ENCODE measurements at regions not wholly inside any gene's neighbourhood (a gene's known extent, or its start where the extent isn't known, plus 50 kb on each side); places are given as distances from the start of the nearest gene placed in this dataset.

DNA sequence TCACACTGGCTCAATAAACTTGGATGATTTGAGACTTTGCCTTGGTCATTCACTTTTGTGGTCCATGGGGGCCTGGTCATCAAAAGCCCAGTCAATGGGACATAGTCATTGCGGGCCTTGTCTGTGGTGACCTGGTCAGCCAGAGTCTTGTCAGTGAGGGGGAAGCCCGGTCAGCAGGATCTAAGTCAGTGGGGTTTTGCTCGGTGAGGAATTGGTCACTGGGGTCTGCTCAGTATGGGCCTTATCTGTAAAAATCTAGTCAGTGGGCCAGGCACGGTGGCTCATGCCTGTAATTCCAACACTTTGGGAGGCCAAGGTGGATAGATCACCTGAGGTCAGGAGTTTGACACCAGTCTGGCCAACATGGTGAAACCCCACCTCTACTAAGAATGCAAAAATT is 63.7 kb upstream of the TPM4 start:
- DNase-seq (no peak), ATAC-seq (no peak)
- TF ChIP-seq CTCF (IDR thresholded peaks at IDR 0.05) = no peak
- no peaks in the 10 kb centered on the region for H3K9me3 ChIP-seq
- H3K4me3 ChIP-seq = no peak overlapping the region
- no peaks in the 10 kb centered on the region for H3K36me3 ChIP-seq
- H3K4me1 ChIP-seq = no peaks in the 10 kb centered on the region
- H3K27ac ChIP-seq = no peak overlapping the region
- H3K27me3 ChIP-seq (ENCODE audit: low read depth) = no peaks in the 10 kb centered on the region
- intact Hi-C loops (cut with DNase I) = no loop called here

DNA sequence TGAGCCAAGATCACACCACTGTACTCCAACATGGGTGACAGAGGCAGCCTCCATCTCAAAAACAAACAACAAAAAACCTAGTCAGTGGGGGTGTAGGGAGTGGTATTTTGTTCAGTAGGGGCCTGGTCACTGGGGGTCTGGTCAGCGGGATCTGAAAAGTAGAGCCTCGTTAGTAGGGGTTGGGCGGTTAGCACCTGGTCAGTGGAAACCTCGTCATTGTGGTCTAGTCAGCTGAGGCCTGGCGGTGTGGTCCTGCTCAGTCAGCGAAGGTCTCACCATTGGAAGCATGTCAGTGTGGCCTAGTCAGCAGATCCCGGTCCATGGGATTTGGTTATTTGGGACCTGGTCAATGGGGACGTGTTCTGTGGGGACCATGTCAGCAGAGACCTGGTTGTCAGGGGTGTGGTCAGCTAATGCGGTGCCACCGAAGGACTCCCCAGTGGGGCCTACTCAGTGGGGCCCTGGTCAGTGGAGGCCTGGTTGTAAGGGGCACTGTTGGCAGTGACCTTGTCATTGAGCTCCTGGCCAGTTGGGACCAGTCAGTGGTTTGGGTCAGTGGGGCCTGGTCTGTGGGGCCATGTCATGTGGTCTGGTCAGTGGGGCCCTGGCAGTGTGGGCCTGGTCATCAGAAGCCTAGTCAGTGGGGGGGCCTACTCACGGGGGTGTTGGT is 63.0 kb upstream of the TPM4 start:
- ATAC-seq = no peak
- no peak for DNase-seq
- H3K4me1 ChIP-seq = no peaks in the 10 kb centered on the region
- no peaks in the 10 kb centered on the region for H3K36me3 ChIP-seq
- no peaks in the 10 kb centered on the region for H3K27me3 ChIP-seq (ENCODE audit: low read depth)
- H3K4me3 ChIP-seq = no peak overlapping the region
- intact Hi-C loops (cut with DNase I) = no loop called here
- no peak for TF ChIP-seq CTCF (IDR thresholded peaks at IDR 0.05)
- no peak overlapping the region for H3K27ac ChIP-seq
- no peaks in the 10 kb centered on the region for H3K9me3 ChIP-seq

DNA sequence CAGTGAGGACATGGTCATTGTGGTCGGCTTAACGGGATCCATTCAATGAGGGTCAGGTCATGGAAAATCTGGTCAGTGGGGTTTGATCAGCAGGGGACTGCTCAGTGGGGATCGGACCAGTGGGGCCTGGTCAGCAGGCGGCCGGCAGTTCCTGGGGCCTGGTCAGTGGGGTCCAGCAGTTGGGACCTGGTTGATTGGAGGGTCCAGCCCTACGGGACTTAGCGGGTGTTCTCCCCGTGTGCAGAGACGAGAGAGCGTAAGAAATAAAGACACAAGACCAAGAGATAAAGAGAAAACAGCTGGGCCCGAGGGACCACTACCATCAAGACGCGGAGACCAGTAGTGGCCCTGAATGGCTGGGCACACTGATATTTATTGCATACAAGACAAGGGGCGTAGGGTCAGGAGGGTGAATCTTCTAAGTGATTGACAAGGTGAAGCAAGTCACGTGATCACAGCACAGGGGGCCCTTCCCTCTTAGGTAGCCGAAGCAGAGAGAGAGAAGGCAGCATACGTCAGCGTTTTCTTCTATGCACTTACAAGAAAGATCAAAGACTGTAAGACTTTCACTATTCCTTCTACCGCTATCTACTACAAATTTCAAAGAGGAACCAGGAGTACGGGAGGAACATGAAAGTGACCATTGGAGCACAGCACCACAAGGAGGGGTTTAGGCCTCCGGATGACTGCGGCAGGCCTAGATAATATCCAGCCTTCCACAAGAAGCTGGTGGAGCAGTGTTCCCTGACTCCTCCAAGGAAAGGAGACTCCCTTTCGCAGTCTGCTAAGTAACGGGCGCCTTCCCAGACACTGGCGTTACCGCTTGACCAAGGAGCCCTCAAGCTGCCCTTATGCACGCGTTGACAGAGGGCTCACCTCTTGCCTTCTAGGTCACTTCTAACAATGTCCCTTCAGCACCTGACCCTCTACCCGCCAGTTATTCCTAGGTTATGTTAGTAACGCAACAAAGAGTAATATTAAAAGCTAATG is 62.1 kb upstream of the TPM4 start:
- no peaks in the 10 kb centered on the region for H3K4me1 ChIP-seq
- no peak for TF ChIP-seq CTCF (IDR thresholded peaks at IDR 0.05)
- no peaks in the 10 kb centered on the region for H3K27me3 ChIP-seq (ENCODE audit: low read depth)
- ATAC-seq = no peak
- intact Hi-C loops (cut with DNase I) = no loop called here
- no peaks in the 10 kb centered on the region for H3K9me3 ChIP-seq
- no peak overlapping the region for H3K4me3 ChIP-seq
- H3K27ac ChIP-seq = no peak overlapping the region
- H3K36me3 ChIP-seq = no peaks in the 10 kb centered on the region
- DNase-seq = no peak

DNA sequence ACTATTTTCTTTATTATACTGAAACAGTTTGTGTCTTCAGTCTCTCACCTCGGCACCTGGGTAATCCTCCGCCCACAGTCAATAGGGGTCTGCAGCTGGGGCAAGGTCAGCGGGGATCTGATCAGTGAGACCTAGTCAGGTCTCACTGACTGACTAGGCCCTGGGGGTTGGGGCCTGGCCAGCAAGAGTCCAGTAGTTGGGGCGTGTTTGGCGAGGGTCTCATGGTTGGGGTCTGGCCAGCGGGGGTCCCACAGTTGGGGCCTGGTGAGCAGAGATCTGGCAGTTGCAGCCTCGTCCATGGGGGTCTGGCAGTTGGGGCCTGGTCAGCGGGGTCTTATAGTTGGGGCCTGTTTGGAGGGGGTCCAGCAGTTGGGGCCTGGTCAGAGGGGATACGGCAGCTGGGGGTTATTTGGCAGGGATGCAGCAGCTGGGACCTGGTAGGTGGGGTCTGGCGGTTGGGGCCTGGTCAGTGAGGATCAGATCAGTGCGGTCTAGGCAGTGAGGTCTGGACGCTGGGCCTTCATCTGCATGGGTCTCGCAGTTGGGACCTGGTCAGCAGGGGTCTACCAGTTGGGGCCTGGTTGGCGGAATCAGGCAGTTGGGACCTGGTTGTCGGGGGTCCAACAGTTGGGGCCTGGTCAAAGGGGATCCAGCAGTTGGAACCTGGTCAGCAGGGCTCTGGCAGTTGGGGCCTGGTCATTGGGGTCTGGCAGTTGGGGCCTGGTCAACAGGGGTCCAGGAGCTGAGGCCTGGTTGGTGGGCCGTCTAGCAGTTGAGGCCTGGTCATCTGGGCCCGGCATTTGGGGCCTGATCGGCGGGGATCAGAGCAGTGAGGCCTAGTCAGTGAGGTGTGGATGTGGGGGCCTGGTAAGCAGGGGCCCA is 61.1 kb upstream of the TPM4 start:
- Histone ChIP-seq H3K4me1 (no peaks in the 10 kb centered on the region), H3K9me3 (no peaks in the 10 kb centered on the region), H3K4me3 (no peak overlapping the region), H3K27me3 (ENCODE audit: low read depth) (no peaks in the 10 kb centered on the region), H3K27ac (no peak overlapping the region), H3K36me3 (no peaks in the 10 kb centered on the region)
- ATAC-seq (no peak), DNase-seq (no peak)
- no peak for TF ChIP-seq CTCF (IDR thresholded peaks at IDR 0.05)
- intact Hi-C loops (cut with DNase I) = no loop called here

- Histone ChIP-seq H3K36me3 (no peaks in the 10 kb centered on the region), H3K27me3 (ENCODE audit: low read depth) (no peaks in the 10 kb centered on the region), H3K27ac (no peak overlapping the region), H3K4me3 (no peak overlapping the region), H3K9me3 (no peaks in the 10 kb centered on the region), H3K4me1 (no peaks in the 10 kb centered on the region)
- DNase-seq = no peak
- intact Hi-C loops (cut with DNase I) = no loop called here
- ATAC-seq = no peak
- no peak for TF ChIP-seq CTCF (IDR thresholded peaks at IDR 0.05)
Observed at GRCh38 chr19:16015805-16016173, 60.5 kb upstream of the TPM4 start.

All from lower lobe of right lung (tissue), 2 donors.